ENCODE measurements at regions not wholly inside any gene's neighbourhood (a gene's known extent, or its start where the extent isn't known, plus 50 kb on each side); places are given as distances from the start of the nearest gene placed in this dataset.

GRCh38 chr2:144942516-144943256 is 422.8 kb upstream of the ZEB2 start:
- Histone ChIP-seq H3K27me3 (no peaks in the 10 kb centered on the region), H3K9me3 (no peaks in the 10 kb centered on the region), H3K27ac (no peak overlapping the region), H3K36me3 (ENCODE audit: low read depth, missing control alignments) (no peaks in the 10 kb centered on the region), H3K4me3 (no peak overlapping the region), H3K4me1 (peaks cover 4% of the 10 kb centered on the region)
- 66 to 75% methylated on average over 8 of the region's 8 CpGs for WGBS, 2 donors
- DNase-seq: no peak
- intact Hi-C loops (cut with DNase I; ENCODE audit: low total_unique reads): no loop called here
- TF ChIP-seq POLR2A (IDR thresholded peaks at IDR 0.05) (no peak), CTCF (IDR thresholded peaks at IDR 0.05) (no peak)

- H3K9me3 ChIP-seq: no peaks in the 10 kb centered on the region
- DNase-seq: no peak
- WGBS, 2 donors: 79 to 85% methylated on average over 5 of the region's 5 CpGs
- H3K27ac ChIP-seq: no peak overlapping the region
- H3K27me3 ChIP-seq: no peaks in the 10 kb centered on the region
- H3K36me3 ChIP-seq (ENCODE audit: low read depth, missing control alignments): no peaks in the 10 kb centered on the region
- H3K4me3 ChIP-seq: no peak overlapping the region
- intact Hi-C loops (cut with DNase I; ENCODE audit: low total_unique reads): no loop called here
- no peak for TF ChIP-seq POLR2A (IDR thresholded peaks at IDR 0.05)
- TF ChIP-seq CTCF (IDR thresholded peaks at IDR 0.05): no peak
- peaks cover 8% of the 10 kb centered on the region for H3K4me1 ChIP-seq
These were observed 422.0 kb upstream of the ZEB2 start for GRCh38 chr2:144941743-144942488.

GRCh38 chr2:144939590-144939989 is 419.7 kb upstream of the ZEB2 start:
- Histone ChIP-seq H3K9me3 (no peaks in the 10 kb centered on the region), H3K27ac (no peak overlapping the region), H3K4me1 (peaks cover 8% of the 10 kb centered on the region), H3K36me3 (ENCODE audit: low read depth, missing control alignments) (no peaks in the 10 kb centered on the region), H3K27me3 (no peaks in the 10 kb centered on the region), H3K4me3 (no peak overlapping the region)
- 75 to 81% methylated on average over 5 of the region's 5 CpGs for WGBS, 2 donors
- intact Hi-C loops (cut with DNase I; ENCODE audit: low total_unique reads): no loop called here
- TF ChIP-seq POLR2A (IDR thresholded peaks at IDR 0.05) (no peak), CTCF (IDR thresholded peaks at IDR 0.05) (no peak)
- no peak for DNase-seq

- peak overlapping the region; percentile 21 to 74 for H3K27ac ChIP-seq
- H3K36me3 ChIP-seq (ENCODE audit: low read depth, missing control alignments): no peaks in the 10 kb centered on the region
- TF ChIP-seq POLR2A (IDR thresholded peaks at IDR 0.05) (no peak), CTCF (IDR thresholded peaks at IDR 0.05) (no peak)
- H3K4me3 ChIP-seq: no peak overlapping the region
- no peak for DNase-seq
- peaks cover 8% of the 10 kb centered on the region for H3K4me1 ChIP-seq
- no peaks in the 10 kb centered on the region for H3K9me3 ChIP-seq
- 27 to 37% methylated on average over 7 of the region's 7 CpGs for WGBS, 2 donors
- no peaks in the 10 kb centered on the region for H3K27me3 ChIP-seq
- intact Hi-C loops (cut with DNase I; ENCODE audit: low total_unique reads): no loop called here
These were observed 418.2 kb upstream of the ZEB2 start for GRCh38 chr2:144937910-144938709.

Data from testis (tissue), 2 donors.